Muscle of leg (tissue), 3 donors: ENCODE measurements at regions not wholly inside any gene's neighbourhood (a gene's known extent, or its start where the extent isn't known, plus 50 kb on each side); places are given as distances from the start of the nearest gene placed in this dataset.
"Not testable (repeated sequence)": the region's sequence is repeated elsewhere in the genome, so short reads cannot be mapped to it uniquely, and the experiment has no call there.

ENCODE experiments used
- DNase-seq: peaks from one replicate; pipeline ENCODE4 v3.0.0; 2013
- H3K27ac ChIP-seq: one replicate; pipeline ENCODE4 v1.5.1; 2013; ENCODE audit warnings: mild to moderate bottlenecking, low read length, control low read depth
- H3K27me3 ChIP-seq: one replicate; pipeline ENCODE4 v1.6.1; 2013; ENCODE audit warnings: low read length; ENCODE audit not compliant: control insufficient read depth, insufficient read depth
- H3K36me3 ChIP-seq: one replicate; pipeline ENCODE4 v1.6.1; 2013; ENCODE audit warnings: low read length; ENCODE audit not compliant: control insufficient read depth, insufficient read depth
- H3K4me1 ChIP-seq: one replicate; pipeline ENCODE4 v1.6.1; 2013; ENCODE audit warnings: low read length; ENCODE audit not compliant: control insufficient read depth, insufficient read depth
- H3K4me3 ChIP-seq: one replicate; pipeline ENCODE4 v1.5.1; 2013; ENCODE audit warnings: low read length, control low read depth
- H3K9me3 ChIP-seq: replicated peaks from 2 replicates; pipeline ENCODE4 v1.6.1; 2013; ENCODE audit warnings: low read depth, low read length; ENCODE audit not compliant: control insufficient read depth
- WGBS: methylation state at CpG from one replicate; pipeline ENCODE4 v1.1.5; 2013; ENCODE audit warnings: missing lambda C conversion rate; ENCODE audit not compliant: insufficient coverage; 5-methylcytosine and 5-hydroxymethylcytosine counted together

DNA sequence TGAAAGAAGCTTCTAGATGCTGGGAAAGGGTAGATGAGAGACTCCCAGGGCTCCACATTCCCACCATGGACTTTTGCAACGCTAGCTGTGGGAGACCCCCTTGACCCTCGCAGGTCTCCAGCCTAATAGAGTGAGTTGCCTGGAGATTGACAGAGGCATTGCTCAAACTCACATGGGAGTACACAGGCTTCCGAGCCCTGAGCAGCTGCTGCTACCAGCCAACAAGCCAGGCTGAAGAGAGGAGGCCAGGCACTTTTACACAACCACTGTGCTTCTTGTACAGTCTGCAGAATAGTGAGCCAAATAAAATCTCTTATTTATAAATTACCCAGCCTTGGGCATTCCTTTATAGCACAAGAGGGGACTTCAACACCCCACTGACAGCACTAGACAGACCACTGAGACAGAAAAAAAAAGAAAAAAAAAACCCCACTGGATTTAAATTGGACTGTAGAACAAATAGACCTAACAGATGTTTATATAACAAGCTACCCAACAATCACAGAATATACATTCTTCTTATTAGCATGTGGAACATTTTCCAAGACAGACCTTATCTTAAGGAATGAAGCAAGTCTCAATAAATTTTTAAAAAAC lies 146.2 kb downstream of the ZFAND4 start:
- Histone ChIP-seq H3K27me3 (no peaks in the 10 kb centered on the region), H3K4me1 (peaks cover 6% of the 10 kb centered on the region), H3K36me3 (no peaks in the 10 kb centered on the region), H3K9me3 (no peaks in the 10 kb centered on the region), H3K27ac (no peak overlapping the region), H3K4me3 (no peak overlapping the region)
- DNase-seq = peak; percentile 23
- WGBS = 31% methylated on average over 2 of the region's 3 CpGs

DNA sequence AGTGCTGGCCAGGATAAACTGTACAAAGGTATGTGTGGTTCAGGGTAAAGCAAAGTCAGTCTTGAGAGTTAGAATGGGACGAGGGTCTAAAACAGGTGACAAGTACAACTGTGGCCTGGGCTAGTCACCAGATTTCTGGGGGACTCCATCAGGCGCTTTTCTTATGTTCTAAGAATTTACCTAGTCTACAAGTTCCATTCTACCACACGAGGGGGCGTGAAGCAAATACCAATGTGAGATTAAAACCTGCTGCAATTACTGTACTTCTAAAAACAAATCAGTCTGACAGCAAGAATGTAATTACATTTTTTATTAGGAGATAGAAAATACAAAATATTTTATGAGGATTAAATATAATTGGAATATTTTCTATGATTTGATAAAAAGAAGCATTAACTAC lies 146.5 kb downstream of the ALOX5 start:
- Histone ChIP-seq H3K36me3 (no peaks in the 10 kb centered on the region), H3K9me3 (no peaks in the 10 kb centered on the region), H3K4me3 (no peak overlapping the region), H3K27ac (no peak overlapping the region), H3K27me3 (no peaks in the 10 kb centered on the region), H3K4me1 (no peaks in the 10 kb centered on the region)
- no CpG with 5 or more reads among the region's 4 CpGs for WGBS
- DNase-seq = no peak

DNA sequence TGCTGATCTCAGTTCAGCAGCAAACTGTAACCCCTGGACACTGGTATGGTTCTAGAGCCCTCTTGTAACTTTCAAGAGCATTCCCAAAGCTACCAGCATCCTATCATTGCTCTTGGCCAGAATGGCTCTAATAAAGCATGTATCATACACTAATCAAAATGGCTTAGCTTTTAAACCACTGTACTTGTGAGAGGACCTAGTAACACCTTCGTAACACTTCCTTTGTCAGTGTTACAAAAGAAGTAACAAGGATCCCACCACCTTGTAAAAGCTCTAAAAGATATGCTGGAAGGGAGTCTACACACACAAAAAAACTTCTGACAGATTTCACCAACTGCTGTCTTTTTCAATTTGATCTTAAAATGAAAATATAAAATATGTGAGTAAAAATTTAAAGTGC lies 144.7 kb downstream of the ALOX5 start:
- no CpG with 5 or more reads among the region's 1 CpG for WGBS
- H3K9me3 ChIP-seq = no peaks in the 10 kb centered on the region
- H3K27ac ChIP-seq = no peak overlapping the region
- H3K4me1 ChIP-seq = peaks cover 3% of the 10 kb centered on the region
- H3K4me3 ChIP-seq = no peak overlapping the region
- H3K36me3 ChIP-seq = no peaks in the 10 kb centered on the region
- no peaks in the 10 kb centered on the region for H3K27me3 ChIP-seq
- no peak for DNase-seq

DNA sequence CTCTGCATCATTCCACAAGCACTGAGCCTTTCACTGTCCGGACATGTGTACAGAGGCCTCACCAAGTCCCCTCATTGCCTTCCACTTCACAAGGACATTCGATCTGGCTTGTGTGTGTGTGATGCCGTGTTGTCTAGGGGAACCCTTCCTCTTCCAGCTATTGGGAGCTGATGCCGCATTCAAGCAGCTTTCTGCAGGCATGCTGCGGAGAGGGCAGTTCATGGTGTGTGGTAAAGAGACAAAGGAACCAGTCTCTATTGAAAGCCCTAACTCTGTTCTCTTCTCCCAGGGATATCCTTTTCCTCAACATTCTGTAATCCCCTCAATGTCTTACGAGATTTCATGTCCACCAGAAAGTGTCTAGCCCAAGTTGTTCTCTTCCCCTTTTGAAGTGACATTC lies 141.6 kb downstream of the ALOX5 start:
- Histone ChIP-seq H3K36me3 (no peaks in the 10 kb centered on the region), H3K4me3 (no peak overlapping the region), H3K4me1 (peaks cover 3% of the 10 kb centered on the region), H3K27me3 (no peaks in the 10 kb centered on the region), H3K9me3 (no peaks in the 10 kb centered on the region), H3K27ac (no peak overlapping the region)
- no peak for DNase-seq
- WGBS = 83% methylated on average over 1 of the region's 6 CpGs

DNA sequence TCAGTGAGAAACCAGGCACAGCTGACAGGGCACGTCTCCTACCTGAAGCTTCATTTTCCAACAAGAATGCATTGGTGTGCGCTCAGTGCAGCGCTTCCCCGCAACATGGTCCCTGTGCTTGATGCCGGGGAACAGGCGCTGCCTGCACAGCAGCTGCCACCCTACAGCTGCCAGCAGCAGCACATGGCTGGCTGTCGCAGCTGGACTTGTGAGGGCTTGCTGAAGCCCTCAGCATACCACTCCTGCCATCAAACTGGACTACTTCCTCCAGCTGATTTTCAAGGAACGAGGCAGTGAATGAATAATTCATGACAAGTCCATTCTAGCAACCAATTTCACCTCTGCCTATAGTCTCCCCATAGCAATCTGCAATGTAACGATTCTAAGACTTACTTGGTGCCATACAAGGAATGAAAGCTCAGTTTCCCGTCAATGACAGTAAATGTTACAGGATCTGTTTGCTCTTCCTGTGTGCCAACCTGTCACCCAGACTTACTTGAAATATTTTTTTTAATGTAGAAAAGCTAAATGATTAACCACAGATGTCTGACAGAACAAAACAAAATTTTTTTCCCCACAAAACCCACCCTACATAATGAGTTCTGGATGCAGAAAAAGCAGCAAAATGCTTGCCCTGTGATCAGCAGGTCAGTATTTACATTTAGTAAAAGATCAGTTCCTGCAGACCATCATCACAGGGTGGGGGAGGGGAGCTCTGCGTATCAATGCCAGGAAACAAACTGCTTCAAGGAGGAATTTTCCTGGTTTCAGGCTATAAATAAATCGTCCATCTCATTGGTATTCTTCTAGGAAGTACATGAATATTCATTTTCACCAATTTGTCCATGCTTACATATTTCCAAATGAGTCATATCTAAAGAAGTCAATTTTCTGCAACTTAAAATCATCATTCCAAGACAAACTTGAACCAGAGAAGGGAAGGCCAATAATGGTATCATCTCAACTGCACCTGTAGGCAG lies 140.6 kb downstream of the ALOX5 start:
- 56% methylated on average over 9 of the region's 12 CpGs for WGBS
- Histone ChIP-seq H3K4me1 (peaks cover 3% of the 10 kb centered on the region), H3K9me3 (no peaks in the 10 kb centered on the region), H3K27ac (peak overlapping the region; percentile 56), H3K36me3 (no peaks in the 10 kb centered on the region), H3K4me3 (peak overlapping the region; percentile 18), H3K27me3 (no peaks in the 10 kb centered on the region)
- peak; percentile 79 for DNase-seq

DNA sequence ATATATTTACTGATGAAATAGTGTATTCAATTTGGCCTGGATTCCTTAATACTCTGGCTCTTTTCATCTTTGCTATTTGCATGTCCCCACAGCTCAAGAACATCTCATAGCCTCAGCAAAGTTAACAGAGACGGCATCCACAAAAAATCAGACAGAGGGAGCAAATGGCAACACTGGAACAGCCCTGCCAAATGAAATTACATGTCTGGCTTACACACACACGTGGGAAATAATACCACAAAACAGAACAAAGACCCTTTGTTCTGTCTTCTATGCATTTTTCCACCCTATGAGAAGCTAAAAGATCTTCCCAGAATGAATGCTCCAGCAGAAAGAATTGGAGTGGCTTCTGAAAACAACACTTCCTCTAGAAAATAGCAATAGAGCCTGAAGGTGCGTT lies 139.5 kb downstream of the ALOX5 start:
- DNase-seq = peak; percentile 69
- H3K9me3 ChIP-seq = no peaks in the 10 kb centered on the region

DNA sequence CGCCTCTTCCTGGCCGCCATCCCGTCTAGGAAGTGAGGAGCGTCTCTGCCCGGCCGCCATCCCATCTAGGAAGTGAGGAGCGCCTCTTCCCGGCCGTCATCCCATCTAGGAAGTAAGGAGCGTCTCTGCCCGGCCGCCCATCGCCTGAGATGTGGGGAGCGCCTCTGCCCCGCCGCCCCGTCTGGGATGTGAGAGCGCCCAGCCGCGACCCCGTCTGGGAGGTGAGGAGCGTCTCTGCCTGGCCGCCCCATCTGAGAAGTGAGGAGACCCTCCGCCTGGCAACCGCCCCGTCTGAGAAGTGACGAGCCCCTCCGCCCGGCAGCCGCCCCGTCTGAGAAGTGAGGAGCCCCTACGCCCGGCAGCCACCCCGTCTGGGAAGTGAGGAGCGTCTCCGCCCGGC lies 137.9 kb downstream of the ALOX5 start:
- WGBS = 98% methylated on average over 20 of the region's 37 CpGs
- not testable (repeated sequence) for H3K27ac ChIP-seq, DNase-seq, H3K4me1 ChIP-seq, H3K9me3 ChIP-seq, H3K36me3 ChIP-seq, H3K27me3 ChIP-seq, H3K4me3 ChIP-seq

More for the DNA sequence above, 139.5 kb downstream of the ALOX5 start:
- 40% methylated on average over 1 of the region's 3 CpGs for WGBS
- Histone ChIP-seq H3K27me3 (no peaks in the 10 kb centered on the region), H3K27ac (peak overlapping the region; percentile 62), H3K36me3 (no peaks in the 10 kb centered on the region), H3K4me3 (no peak overlapping the region), H3K4me1 (peaks cover 3% of the 10 kb centered on the region)

DNA sequence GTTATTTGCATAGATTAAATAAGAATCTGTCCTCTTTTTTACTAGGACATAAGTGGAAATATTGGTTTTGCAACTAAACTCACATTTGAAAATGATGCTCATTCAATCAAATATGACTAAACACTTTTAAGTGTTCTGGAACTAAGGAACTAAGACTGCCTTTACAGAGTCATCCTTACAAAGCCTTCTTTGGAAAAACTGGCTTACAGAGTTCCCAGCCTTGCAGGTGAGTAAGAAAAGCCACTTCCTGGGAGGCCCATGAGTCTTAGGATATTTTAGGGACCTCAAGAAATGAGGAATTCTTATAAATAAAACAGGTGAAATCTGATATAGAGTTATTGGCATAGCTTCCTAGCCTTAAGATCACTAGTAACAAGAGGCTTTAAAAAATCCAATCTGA lies 135.5 kb downstream of the ALOX5 start:
- Histone ChIP-seq H3K4me1 (peaks cover 2% of the 10 kb centered on the region), H3K4me3 (no peak overlapping the region), H3K27me3 (no peaks in the 10 kb centered on the region), H3K36me3 (no peaks in the 10 kb centered on the region), H3K9me3 (no peaks in the 10 kb centered on the region), H3K27ac (no peak overlapping the region)
- no peak for DNase-seq

DNA sequence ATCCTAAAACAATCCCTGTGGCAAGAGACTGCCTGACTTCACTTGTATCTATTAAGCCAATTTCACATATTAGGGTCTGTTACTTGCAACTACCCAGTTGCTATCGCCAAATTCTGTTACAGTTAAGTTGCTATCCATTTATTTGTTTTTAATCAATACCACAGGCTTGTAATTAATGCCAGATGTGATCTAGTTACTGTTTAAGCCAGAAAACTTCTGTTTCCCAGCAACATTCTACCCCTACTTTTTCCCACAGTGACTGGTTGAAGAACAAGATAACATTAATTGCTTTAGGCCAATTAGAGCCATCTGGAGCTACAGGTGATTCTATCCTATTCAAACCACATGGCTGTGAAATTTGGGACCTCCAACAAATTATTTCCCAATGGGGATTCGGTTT lies 131.3 kb downstream of the ALOX5 start:
- Histone ChIP-seq H3K36me3 (no peaks in the 10 kb centered on the region), H3K4me1 (no peaks in the 10 kb centered on the region), H3K27me3 (no peaks in the 10 kb centered on the region), H3K9me3 (no peaks in the 10 kb centered on the region), H3K27ac (no peak overlapping the region), H3K4me3 (no peak overlapping the region)
- DNase-seq = peak; percentile 52
- WGBS = no CpG with 5 or more reads among the region's 2 CpGs

DNA sequence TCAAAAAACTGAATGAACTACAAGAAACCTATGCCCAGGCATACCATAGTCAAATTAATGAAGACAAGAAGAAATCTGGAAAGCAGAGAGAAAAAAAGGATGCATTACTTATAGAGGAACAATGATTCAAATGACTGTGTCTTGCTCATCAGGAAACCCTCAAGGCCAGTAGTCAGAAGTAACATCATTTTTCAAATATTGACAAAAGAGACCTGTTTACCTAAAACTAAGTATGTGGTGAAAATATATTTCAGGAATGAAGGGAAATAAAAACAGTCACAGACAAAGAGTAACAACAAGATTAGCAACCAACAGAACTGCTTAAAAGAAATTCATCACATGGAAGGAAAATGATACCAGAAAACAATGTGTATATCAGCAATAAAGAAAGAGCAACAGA lies 128.4 kb downstream of the ALOX5 start:
- Histone ChIP-seq H3K36me3 (no peaks in the 10 kb centered on the region), H3K27me3 (no peaks in the 10 kb centered on the region), H3K27ac (no peak overlapping the region), H3K4me1 (no peaks in the 10 kb centered on the region), H3K9me3 (no peaks in the 10 kb centered on the region), H3K4me3 (no peak overlapping the region)
- DNase-seq = no peak
